Kidney tubule cell (primary cell): ENCODE measurements at regions not wholly inside any gene's neighbourhood (a gene's known extent, or its start where the extent isn't known, plus 50 kb on each side); places are given as distances from the start of the nearest gene placed in this dataset.
A peak's percentile ranks its signal among the peaks of the same experiment; 100 is the strongest.

ENCODE experiments used
- DNase-seq: peaks from one replicate; pipeline ENCODE4 v3.0.0-alpha.2; 2018; ENCODE audit warnings: low spot score

GRCh38 chr1:119308130-119308700 lies 60.4 kb upstream of the HAO2 start:
- DNase-seq = no peak

GRCh38 chr1:119308806-119309205 lies 59.8 kb upstream of the HAO2 start:
- no peak for DNase-seq

- no peak for DNase-seq
These were observed 58.3 kb upstream of the HAO2 start for GRCh38 chr1:119310301-119310700.

- no peak for DNase-seq
These were observed 56.1 kb upstream of the HAO2 start for GRCh38 chr1:119312500-119312899.

- DNase-seq = peak; percentile 4
These were observed 54.4 kb upstream of the HAO2 start for GRCh38 chr1:119314001-119314796.

- DNase-seq = no peak
These were observed 51.6 kb upstream of the HAO2 start for GRCh38 chr1:119316870-119317416.

- no peak for DNase-seq
These were observed 49.9 kb upstream of the HAO2 start for GRCh38 chr1:119318466-119319309.
